ENCODE measurements at regions not wholly inside any gene's neighbourhood (a gene's known extent, or its start where the extent isn't known, plus 50 kb on each side); places are given as distances from the start of the nearest gene placed in this dataset.

GRCh38 chr20:19958928-19959327 is 58.2 kb upstream of the NAA20 start:
- no peak for DNase-seq

DNA sequence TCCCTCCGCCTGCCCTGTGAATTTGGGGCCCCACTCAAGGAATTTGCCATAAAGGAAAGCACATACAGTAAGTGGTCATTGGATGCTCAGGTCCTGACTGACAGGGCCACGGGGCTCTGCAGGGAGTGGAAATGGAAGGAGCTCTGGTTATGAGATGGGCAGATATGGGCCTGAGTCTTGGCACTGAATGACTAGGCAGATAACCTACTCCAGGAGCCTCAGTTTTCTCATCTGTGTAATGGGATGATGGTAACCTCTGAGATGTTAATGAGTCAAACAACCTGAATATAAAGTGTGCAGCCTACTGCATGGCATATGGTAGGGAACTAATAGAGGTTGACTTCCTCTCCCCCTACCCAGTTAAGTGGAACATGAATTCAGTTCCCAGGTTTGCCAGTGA is 56.4 kb upstream of the NAA20 start:
- DNase-seq: no peak

GRCh38 chr20:19961293-19961692 is 55.9 kb upstream of the NAA20 start:
- DNase-seq: no peak

GRCh38 chr20:19962958-19963357 is 54.2 kb upstream of the NAA20 start:
- DNase-seq: no peak

- DNase-seq: no peak
Measured at GRCh38 chr20:19964289-19965265, 52.6 kb upstream of the NAA20 start.

DNA sequence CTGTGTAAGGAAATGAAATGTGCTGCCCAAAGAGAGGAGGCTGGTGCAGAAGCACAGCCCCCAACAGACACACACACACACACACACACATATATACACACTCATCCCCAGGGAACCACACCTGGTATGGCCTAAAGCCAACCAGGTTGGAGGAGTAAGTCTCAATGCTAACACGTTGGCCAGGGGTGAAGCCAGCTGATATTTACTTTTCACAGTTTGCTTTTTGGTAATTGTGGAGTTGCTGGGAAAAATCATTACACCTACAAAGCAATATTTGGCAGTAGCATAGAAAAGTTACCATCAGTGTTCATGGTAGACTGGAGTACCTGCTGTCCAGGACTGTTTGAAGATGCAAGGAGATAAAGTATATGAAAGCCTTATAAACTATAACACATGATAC is 50.3 kb upstream of the NAA20 start:
- peak; percentile 61 for DNase-seq

All from NCI-H1417 treated with DMSO at 0.1 percent for 48 hours (cell line).